ENCODE measurements at regions not wholly inside any gene's neighbourhood (a gene's known extent, or its start where the extent isn't known, plus 50 kb on each side); places are given as distances from the start of the nearest gene placed in this dataset.

- Histone ChIP-seq H3K27ac (ENCODE audit: low read depth, low read length) (no peak overlapping the region), H3K4me1 (ENCODE audit: control insufficient read depth, insufficient read depth, low read length) (peaks cover 2% of the 10 kb centered on the region), H3K4me3 (ENCODE audit: low read length) (no peak overlapping the region), H3K9ac (ENCODE audit: extremely low read depth, low read length, poor library complexity, severe bottlenecking) (no peak overlapping the region), H3K9me3 (ENCODE audit: control insufficient read depth, low read length) (no peaks in the 10 kb centered on the region), H3K27me3 (ENCODE audit: control insufficient read depth, insufficient read depth, low read length, poor library complexity, severe bottlenecking) (no peaks in the 10 kb centered on the region), H3K36me3 (ENCODE audit: control insufficient read depth, insufficient read depth, low read length) (no peaks in the 10 kb centered on the region)
- H3K4me3 Mint-ChIP-seq, result no peak overlapping the region
- no peaks in the 10 kb centered on the region for H3K27me3 Mint-ChIP-seq (ENCODE audit: insufficient read depth)
- DNase-seq, result no peak
- no peaks in the 10 kb centered on the region for H3K36me3 Mint-ChIP-seq (ENCODE audit: low read depth)
- no peaks in the 10 kb centered on the region for H3K9me3 Mint-ChIP-seq
- H3K27ac Mint-ChIP-seq, result no peak overlapping the region
- TF ChIP-seq CTCF (conservative IDR thresholded peaks at IDR 0.05), result no peak
- 94 to 97% methylated on average over 2 of the region's 2 CpGs for WGBS, 2 experiments (ENCODE audit: insufficient coverage in 1 of 2, insufficient read length in 1 of 2)
- H3K4me1 Mint-ChIP-seq, result peaks cover 9% of the 10 kb centered on the region
Observed at GRCh38 chr16:66113223-66113622, 253.3 kb upstream of the CDH5 start.

- no peaks in the 10 kb centered on the region for H3K9me3 Mint-ChIP-seq
- Histone ChIP-seq H3K4me1 (ENCODE audit: control insufficient read depth, insufficient read depth, low read length) (no peaks in the 10 kb centered on the region), H3K27ac (ENCODE audit: low read depth, low read length) (no peak overlapping the region), H3K27me3 (ENCODE audit: control insufficient read depth, insufficient read depth, low read length, poor library complexity, severe bottlenecking) (no peaks in the 10 kb centered on the region), H3K4me3 (ENCODE audit: low read length) (no peak overlapping the region), H3K9ac (ENCODE audit: extremely low read depth, low read length, poor library complexity, severe bottlenecking) (no peak overlapping the region), H3K9me3 (ENCODE audit: control insufficient read depth, low read length) (no peaks in the 10 kb centered on the region), H3K36me3 (ENCODE audit: control insufficient read depth, insufficient read depth, low read length) (no peaks in the 10 kb centered on the region)
- no peak for TF ChIP-seq CTCF (conservative IDR thresholded peaks at IDR 0.05)
- H3K4me1 Mint-ChIP-seq, result peaks cover 5% of the 10 kb centered on the region
- H3K4me3 Mint-ChIP-seq, result no peak overlapping the region
- DNase-seq, result no peak
- no peaks in the 10 kb centered on the region for H3K36me3 Mint-ChIP-seq (ENCODE audit: low read depth)
- no peaks in the 10 kb centered on the region for H3K27me3 Mint-ChIP-seq (ENCODE audit: insufficient read depth)
- H3K27ac Mint-ChIP-seq, result no peak overlapping the region
- 100% methylated on average over 1 of the region's 1 CpG; no CpG with 5 or more reads in 1 of the 2 experiments for WGBS, 2 experiments (ENCODE audit: insufficient coverage in 1 of 2, insufficient read length in 1 of 2)
Observed at GRCh38 chr16:66109677-66110076, 256.8 kb upstream of the CDH5 start.

- Histone ChIP-seq H3K27me3 (ENCODE audit: control insufficient read depth, insufficient read depth, low read length, poor library complexity, severe bottlenecking) (no peaks in the 10 kb centered on the region), H3K27ac (ENCODE audit: low read depth, low read length) (no peak overlapping the region), H3K4me1 (ENCODE audit: control insufficient read depth, insufficient read depth, low read length) (no peaks in the 10 kb centered on the region), H3K9me3 (ENCODE audit: control insufficient read depth, low read length) (no peaks in the 10 kb centered on the region), H3K4me3 (ENCODE audit: low read length) (no peak overlapping the region), H3K36me3 (ENCODE audit: control insufficient read depth, insufficient read depth, low read length) (no peaks in the 10 kb centered on the region), H3K9ac (ENCODE audit: extremely low read depth, low read length, poor library complexity, severe bottlenecking) (no peak overlapping the region)
- no peaks in the 10 kb centered on the region for H3K9me3 Mint-ChIP-seq
- no peaks in the 10 kb centered on the region for H3K36me3 Mint-ChIP-seq (ENCODE audit: low read depth)
- H3K27me3 Mint-ChIP-seq (ENCODE audit: insufficient read depth), result no peaks in the 10 kb centered on the region
- H3K4me3 Mint-ChIP-seq, result no peak overlapping the region
- DNase-seq, result no peak
- TF ChIP-seq CTCF (conservative IDR thresholded peaks at IDR 0.05), result no peak
- WGBS, 2 experiments (ENCODE audit: insufficient coverage in 1 of 2, insufficient read length in 1 of 2), result 88% methylated on average over 1 of the region's 1 CpG; no CpG with 5 or more reads in 1 of the 2 experiments
- peaks cover 5% of the 10 kb centered on the region for H3K4me1 Mint-ChIP-seq
- no peak overlapping the region for H3K27ac Mint-ChIP-seq
Observed at GRCh38 chr16:66107661-66108060, 258.8 kb upstream of the CDH5 start.

Data from endodermal cell (in vitro differentiated cells).